AML-193 (cell line): ENCODE measurements at regions not wholly inside any gene's neighbourhood (a gene's known extent, or its start where the extent isn't known, plus 50 kb on each side); places are given as distances from the start of the nearest gene placed in this dataset.

Experiments
- DNase-seq, 2 experiments: peaks; one replicate each; lab custom pipeline; 2025; lab: John Stamatoyannopoulos, UW

DNA sequence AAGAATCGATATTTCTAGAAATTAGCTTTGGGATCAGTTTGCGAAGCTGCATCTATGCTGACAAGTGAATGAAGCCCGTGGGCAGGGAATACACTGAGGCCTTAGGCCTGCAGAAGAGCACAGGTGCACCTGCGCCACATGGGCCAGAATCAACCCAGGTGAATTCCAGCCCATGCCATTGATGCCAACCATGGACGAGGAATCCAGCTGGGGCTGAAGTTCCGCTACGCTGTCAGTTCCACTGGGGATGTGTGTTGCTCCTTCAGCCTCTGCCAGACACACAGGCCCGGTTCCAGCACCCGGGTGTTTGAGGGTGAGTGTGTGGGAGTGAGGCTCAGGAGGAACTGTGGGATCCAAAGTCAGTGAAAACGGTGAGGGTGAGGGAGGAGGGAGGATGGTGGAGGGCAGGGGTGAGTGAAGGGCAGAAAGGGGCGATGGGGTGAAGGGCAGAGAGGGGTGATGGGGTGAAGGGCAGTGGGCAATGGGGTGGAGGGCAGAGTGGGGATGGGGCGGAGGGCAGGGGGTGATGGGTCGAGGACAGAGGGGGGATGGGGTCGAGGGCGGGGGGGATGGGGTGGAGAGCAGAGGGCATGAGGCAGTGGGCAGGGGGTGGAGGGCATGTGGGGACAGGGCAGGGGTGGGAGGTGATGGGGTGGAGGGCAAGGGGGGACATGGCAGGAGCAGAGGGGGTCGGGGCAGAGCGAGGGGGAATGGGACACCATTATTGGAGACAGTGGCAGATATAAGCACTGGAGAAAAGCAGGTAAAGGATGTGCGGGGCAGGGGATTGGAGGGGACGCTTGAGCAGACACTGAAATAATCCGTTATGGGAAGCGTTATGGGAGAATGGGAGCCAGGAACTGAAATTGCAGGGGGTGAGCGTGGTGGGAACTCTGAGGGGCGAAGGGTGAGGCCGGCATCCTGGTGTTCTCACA is 931.6 kb downstream of the BRD1 start:
- no peak for DNase-seq

DNA sequence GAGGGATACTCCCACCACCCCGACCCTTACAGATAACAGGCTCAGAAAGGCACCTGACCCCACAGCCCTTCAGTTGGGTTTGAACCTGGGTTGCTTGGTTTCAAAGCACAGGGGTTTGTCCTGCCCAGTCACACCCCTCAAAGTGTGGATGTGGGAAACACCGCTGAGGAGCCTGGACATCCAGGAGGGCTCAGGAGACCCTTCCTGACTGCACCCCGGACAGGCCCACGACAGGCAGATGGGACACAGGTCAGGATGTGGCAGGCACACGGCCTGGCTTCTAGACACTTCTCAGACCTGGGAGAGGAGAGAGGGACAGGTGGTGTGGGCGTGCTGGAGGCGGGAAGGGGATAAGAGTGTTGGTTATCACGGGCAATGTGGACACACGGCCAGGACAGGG is 932.3 kb downstream of the BRD1 start:
- DNase-seq, result no peak

DNA sequence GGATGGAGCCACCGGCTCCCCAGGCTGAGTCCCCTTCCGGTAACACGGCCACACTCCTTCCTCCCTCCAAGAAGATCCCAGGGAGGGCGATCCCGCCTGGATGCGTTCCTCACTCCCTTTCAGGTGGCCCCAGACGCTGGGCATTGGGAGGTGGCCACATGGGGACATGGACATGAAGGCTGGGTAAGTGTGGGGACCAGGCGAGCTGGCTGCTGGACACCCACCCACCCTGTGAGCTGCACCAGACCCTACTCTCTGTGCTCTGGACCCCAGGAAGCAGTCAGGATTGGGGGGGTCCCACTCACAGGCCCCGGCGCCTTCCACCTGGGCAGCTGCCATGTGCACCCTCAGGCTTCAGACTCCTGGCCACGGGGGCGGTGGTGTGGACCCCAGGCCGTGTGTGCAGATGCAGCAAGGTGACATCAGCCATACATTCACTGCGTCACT is 932.8 kb downstream of the BRD1 start:
- DNase-seq, result no peak

DNA sequence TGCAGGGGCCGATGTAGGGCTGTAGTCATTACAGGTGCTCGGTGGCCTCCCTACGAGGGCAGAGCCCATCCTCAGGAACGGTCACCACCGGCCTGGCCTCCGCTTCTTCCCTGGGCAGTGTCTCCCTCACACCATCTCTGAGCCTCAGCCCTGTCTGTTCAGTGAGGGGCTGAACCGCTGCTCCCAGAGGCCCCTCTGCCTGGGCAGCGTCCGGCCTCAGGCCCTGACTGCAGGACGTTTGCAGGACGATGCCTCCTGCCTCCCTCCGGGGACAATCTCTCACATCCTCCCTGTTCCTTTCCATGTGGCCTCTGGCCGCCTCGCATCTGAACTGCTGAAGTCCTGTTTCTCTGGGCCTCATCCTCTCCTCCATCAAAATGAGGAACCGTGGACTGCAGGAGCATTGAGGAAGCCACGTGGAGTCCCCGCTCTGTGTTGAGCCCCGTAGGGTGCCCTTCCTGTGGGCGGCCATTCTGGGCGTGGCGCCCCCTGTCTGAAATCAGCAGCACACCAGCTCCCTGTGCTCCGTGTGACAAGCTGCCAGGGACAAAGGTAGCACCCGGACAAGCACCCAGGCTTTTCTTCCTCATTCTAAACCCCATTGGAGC is 933.5 kb downstream of the BRD1 start:
- no peak for DNase-seq

DNA sequence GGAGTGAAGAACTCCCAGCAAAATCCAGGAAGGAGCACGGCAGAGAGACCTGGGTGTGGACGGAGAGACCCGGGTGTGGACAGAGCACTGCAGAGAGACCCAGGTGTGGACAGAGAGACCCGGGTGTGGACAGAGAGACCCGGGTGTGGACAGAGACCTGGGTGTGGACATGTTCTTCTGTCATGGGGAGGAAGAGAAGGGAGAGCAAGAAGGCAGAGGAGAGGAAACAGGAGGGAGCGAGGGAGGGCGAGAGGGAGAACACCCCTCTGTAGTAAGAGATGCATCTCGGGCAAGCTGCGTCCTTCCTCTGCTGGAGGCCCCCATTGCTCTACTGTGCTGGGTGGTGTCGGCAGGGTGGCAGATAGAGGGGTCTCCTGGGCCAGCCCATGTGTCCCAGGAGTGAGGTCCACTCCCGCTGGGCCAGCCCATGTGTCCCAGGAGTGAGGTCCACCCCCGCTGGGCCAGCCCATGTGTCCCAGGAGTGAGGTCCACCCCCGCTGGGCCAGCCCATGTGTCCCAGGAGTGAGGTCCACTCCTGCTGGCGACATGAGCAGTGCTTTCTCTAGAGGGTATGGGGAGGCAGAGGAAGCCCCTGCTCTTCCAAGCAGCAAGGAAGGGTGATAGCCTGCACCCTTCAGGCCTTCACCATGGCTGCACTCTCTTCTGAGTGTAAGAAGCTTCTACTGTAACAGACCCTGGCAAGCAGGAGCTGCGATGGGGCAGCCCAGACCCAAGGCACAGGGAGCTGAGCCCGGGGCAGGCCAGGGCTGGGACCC is 934.2 kb downstream of the BRD1 start:
- DNase-seq, result no peak

DNA sequence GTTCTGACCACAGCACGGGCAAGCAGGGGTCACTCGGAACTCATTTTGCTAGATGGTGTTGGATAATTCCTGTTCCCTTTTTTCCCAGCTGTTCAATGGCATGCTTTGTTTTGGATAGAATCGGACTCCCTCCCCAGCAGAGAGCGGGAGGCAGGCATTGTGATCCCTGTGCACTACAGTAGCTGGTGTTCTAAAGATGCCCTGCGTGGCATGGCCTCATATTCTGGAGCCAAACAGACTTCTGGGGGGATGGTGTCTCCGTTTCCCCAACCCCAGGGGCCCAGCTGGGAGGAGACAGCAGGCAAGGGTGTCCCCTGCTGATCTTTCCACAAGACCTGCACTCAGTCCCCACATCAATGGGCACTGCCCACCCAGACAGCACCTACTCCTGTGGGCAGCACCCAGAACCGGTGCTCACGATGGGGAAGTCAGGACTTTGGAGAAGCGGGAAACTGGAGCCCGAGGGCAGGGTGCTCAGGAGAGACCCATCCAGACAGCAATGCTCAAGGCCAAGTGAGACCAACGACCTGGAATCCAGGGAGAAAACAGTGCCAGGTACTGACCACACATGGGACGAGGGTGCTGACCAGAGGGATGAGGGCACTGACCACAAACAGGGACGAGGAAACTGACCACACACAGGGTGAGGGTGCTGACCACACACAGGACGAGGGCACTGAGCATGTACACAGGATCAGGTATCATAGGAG is 934.9 kb downstream of the BRD1 start:
- DNase-seq, result no peak

DNA sequence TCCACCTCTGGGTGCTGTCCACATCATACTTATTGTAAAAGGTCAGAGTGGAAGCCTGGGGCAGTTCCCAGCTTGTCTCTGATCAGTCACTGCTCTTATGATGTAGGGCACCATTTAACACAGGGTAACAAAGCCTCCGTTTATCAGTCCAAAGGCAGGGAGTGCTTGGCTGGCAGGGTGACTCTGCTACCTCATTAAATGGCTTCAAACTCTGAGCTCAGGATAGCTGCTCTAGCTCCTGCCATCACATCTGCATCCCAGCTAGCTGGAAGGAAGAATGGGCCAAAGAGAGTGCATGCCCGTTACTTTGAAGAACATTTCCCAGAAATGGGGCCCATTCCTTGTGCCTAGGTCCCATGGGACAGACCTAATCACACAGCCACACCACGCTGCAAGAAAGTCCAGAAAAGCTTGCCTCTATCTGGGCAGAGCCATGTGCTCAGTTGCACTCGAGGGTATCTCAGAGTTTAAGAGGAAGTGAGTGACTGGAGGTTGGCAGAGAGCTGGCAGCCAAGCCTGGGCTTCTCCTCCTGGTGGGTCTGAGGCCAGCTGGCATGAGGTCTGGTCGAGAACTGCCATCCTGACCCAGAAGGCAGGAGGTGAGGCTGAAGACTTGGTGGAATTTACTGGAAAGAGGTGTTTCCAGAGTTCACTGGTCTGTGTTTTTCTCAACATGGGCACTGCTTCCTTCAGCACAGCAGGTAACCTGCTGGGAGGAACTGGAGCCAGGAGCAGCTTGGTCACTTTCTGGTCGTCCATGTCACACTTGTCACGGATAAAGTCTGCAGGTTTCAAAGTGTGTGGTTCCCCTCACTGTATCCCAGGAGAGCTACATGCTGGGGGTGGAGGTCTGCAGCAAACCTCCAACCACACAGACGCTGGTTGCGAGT is 935.7 kb downstream of the BRD1 start:
- DNase-seq, result no peak

DNA sequence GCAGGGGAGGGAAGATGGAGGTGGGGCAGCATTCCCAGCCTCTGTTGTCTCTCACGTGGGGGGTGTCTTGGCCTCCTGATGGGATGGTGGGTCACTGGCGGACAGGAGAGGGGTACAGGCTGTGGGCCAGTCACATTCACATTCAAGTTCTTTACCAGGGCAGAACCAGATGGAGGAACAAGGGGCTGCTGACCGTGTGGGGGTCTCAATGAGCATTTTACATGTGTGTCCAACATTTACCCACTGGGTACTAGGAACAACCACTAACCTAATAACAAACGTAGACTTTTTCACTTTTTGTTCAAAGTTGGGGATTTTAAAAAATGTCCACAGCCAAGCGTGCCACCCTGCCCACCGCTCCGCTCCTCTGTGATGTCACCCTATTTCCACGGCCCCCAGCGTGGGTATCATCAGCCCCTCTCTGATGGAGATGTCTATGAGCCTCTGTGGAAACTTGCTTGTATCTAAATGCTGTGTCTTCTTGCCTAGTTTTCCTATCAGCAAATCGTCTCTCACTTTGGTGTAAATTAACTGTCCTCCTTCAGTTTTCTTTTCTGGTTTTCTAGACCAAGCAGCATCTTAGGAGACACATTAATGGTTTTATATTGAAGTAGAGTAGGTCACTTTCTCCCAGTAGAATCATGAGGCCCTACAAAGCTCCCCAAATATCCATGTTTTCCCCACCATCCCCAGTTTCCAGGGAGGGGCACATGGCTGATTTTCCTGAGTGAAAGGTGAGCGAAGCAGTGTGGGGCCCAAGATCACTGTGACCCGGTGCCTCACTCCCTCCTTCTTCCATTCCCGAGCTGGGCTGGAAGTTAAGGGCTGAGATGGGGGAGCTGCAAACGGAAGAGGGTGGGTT is 936.7 kb downstream of the BRD1 start:
- DNase-seq, result no peak

DNA sequence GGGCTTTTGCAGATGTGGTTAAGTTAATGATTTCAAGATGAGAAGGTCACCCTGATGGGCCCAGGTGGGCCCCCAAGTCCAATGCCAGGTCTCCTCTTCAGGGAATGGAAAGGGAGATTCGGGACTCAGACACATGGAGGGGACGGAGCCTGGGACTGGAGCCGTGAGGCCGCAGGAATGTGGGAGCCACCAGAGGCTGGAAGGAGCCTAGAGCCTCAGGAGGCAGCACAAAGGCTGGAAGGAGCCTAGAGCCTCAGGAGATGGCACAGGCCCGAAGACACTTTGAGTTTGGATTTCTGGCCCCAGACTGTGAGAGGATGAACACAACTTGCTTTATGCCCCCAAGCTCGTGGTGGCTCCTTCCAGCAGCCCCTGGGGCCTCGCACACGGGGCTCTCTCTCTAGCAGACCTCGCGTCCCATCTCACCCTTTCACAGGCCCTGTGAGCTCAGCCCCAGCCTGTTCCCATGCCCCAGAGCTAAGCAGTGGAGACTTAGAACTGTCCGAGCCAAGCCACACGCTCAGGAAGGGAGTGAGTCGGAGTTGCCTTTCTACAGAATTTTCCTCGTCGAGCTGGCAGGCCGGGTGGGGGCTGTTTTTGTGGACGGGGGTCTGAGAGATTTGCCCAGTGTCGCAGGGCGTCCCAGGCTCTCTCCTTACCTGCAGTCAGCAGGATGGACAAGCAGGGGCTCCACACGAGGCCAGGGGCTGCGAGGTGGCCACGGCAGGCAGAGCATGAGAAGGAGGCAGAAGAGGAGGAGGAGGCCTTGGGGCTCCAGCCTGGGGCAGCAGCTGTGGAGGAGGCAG is 937.6 kb downstream of the BRD1 start:
- no peak for DNase-seq

DNA sequence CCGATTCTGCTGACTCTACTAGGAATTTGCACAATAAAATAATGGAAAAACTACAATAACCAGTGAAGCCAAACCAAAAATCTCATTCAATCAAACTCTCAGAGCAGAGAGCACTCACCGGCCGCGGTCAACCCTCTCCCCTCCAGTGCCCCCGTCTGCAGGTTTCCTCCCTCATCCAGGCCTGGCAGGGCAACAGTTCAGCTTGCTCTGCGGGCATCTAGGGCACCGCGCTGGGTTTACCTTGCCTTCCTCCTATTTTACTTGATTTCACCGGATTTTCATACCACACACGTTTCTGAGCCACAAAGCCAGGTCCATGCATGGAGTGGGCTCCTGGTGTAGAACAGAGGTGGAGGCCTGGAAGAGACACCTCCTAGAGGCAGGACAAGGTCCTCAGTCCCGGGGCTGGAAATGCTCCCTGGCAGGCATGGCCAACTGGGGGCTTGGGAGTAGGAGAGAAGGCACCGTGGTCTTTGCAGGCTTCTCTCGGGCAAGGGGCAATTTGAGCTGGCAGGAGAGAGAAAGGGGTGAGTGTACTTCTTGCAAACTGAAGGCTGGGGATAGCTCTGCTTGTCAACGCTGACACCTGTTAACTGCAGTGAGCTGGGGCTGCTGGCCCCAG is 938.4 kb downstream of the BRD1 start:
- no peak for DNase-seq

DNA sequence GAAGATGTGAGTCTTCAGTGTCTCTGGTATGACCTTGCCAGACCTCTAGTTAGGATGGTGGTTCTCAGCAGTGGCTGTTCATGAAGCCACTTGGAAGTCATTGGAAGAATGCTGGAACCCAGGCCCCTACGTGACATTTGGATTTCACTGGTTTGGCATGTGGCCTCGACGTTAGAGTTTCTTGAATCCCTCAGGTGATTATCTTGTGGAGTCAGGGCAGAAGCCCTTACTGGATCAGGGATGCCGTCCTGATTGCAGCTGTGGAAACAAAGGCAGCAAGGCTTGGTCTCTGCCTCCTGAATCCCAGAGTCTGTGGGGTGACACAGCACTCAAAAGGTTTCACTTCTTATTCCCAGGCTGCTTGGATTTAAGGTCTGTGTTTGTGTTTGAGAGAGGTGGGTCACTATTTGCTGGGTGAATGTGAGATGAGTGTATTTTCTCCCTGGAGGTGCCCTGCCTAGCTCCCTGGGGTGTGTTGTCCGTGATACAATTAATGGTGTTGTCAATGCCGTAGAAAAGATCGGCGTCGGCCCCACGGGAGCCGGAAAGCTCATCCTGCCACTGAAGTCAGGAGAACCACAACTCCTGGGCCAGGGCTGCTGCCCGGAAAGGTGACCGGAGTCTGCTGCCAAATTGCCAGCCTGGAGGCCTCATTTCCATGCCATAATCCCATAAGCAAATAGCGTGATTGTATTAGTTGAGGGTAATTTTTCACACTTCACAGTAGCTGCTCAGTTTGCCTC is 939.0 kb downstream of the BRD1 start:
- no peak for DNase-seq

DNA sequence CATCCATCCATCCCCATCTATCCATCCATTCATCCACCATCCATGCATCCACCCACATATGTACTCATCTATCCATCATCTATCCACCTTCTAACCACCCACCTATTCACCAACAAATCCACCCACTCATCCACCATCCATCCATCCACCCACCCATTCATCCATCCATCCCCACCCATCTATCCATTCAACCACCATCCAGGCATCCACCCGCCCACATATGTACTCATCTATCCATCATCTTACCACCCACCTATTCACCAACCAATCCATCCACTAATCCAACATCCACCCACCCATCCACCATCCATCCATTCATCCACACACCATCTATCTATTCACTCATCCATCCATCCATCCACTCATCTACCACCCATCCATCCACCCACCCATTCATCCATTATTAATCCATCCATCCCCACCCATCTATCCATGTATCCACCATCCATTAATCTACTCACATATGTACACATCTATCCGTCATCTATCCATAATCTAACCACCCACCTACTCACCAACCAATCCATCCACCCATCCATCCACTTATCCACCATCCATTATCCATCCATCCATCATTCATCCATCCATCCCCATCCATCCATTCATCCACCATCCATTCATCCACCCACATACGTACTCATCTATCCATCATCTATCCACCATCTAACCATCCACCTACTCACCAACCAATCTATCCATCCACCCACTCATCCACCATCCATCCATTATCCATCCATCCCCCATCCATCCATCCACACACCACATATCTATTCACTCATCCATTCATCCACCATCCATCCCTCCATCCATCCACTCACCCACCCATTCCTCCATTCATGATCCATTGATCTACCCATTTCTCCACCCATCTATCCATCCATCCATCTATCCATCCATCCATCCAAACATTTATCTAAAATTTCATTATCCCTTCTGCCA is 940.0 kb downstream of the BRD1 start:
- DNase-seq, result no peak

DNA sequence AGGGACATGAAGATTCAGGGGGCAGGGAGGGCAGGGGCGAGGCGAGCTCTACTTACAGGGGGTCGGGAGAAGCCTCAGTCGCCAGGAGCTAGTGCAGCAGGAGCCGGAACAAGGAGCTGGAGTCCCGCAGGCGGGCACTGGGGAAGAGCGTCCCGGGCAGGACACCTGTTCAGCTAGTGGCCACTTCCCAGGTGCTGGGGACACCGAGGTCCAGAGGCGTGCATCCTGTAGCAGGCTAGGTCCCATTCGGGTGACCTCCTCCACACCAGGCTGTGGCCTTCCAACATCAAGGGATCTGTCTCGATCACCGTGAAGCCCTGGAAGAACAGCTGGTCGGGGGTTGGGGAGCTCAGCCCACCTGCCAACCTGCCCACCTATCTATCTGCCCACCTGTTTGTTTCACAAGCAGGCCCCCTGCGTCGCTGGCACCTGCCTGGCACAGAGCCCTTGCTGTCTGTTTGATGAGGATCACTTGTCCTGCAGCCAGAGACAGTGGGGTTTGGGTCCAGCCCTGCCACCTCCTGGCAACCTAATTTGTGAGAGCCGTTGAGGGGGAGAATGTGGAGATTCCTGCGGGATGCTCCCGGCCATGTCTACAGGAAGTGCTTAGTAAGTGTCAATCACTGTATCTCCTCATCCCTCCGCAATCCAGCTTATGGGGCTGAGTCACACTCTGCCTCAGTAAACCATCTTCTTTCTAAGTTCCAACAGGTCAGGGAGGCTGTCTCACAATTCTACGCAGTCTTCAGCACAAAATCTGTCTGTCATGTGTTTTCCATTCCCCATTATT is 940.9 kb downstream of the BRD1 start:
- DNase-seq, result no peak

DNA sequence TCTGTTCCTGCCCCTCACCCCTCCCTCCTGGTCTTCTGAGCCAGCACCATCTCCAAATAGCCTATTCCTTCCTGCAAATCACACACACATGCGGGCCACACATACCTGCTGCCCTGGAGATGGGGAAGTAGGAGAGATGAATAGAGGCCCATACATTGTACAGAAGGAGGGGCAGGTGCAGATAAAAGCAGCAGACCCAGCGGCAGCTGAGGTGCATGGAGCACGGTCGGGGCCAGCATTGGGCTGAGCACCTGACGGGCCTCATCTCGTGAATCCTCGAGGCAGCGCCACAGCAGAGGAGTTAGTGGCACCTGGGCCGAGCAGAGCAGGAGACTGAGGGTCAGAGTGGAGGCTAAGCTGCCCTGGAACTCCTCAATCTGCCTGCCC is 941.8 kb downstream of the BRD1 start:
- no peak for DNase-seq

DNA sequence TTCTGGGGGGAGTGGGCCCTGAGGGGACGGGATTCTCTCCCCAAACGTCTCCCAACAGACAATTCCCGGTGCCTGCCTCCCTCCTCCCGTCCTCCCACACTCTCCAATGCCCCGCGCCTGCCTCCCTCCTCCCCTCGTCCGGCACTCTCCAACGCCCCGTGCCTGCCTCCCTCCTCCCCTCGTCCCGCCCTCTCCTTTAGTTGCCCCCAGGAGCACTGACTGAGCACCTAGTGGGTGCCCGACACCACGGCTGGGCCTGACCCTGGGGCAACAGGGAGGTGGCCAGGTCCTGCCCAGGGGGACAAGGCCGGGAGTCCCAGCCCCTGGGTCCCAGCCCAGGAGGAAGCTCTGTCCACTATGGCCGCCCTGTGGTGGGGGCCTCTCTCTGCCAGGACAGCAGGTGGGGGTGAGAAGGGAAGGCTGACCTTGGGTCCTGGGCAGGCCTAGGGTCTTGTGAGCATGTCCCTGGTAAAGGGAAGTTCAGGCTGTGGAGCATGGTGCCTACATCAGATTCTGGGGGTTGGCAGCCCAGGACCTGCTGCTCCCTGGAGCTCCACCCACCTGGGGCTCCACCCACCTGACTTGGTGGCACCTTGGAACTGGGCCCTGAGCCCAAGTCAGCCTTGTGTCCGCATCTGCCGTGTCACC is 942.3 kb downstream of the BRD1 start:
- DNase-seq, result no peak

DNA sequence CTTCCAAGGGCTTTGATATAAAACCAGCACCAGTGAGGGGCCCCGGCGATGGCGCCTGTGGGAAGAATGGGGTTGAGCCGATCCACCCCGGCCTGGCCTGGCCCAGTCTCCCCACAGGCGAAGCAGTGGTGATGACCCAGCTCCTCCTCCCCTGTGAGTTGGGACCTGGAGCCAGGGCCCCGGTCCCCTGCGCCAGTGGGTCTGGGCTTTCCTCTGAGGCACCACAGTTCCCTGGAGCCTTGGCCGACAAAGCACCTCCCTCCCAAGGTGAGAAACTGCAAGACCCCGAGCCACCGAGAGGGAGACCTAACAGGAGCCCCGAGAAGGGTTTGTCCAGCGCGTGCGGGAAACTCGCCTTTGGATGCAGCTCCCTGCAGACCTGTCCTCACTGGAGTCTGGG is 942.9 kb downstream of the BRD1 start:
- no peak for DNase-seq
